ENCODE measurements at regions not wholly inside any gene's neighbourhood (a gene's known extent, or its start where the extent isn't known, plus 50 kb on each side); places are given as distances from the start of the nearest gene placed in this dataset.

DNA sequence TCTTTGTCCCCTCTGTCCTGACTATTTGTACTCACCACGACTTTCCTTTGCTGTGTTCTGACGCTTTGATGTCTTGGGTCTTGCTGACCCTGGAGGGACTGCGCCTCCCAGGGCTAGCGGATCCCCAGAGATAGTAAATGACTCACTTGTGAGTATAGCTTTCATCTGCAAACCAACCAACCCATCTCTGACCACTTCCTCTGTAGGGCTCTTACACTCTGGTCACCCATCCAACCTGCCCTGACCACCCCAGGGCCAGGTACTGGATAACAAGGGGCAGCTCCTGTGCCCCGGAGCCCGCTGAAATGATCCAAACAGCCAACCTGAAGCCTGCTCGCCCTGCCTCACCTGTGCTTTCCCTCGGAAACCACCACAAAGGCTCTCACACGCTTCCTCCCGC, 125.2 kb upstream of the CARD11 start:
- TF ChIP-seq POLR2A (IDR thresholded peaks at IDR 0.05; ENCODE audit: low read depth, low read length) = no peak
- TF ChIP-seq, protein P1, sequence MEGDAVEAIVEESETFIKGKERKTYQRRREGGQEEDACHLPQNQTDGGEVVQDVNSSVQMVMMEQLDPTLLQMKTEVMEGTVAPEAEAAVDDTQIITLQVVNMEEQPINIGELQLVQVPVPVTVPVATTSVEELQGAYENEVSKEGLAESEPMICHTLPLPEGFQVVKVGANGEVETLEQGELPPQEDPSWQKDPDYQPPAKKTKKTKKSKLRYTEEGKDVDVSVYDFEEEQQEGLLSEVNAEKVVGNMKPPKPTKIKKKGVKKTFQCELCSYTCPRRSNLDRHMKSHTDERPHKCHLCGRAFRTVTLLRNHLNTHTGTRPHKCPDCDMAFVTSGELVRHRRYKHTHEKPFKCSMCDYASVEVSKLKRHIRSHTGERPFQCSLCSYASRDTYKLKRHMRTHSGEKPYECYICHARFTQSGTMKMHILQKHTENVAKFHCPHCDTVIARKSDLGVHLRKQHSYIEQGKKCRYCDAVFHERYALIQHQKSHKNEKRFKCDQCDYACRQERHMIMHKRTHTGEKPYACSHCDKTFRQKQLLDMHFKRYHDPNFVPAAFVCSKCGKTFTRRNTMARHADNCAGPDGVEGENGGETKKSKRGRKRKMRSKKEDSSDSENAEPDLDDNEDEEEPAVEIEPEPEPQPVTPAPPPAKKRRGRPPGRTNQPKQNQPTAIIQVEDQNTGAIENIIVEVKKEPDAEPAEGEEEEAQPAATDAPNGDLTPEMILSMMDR (conservative IDR thresholded peaks at IDR 0.05; ENCODE audit: low read depth, low read length) = no peak
- TF ChIP-seq CEBPB (IDR thresholded peaks at IDR 0.05; ENCODE audit: low read depth, low read length) = no peak
- TF ChIP-seq, protein P2, sequence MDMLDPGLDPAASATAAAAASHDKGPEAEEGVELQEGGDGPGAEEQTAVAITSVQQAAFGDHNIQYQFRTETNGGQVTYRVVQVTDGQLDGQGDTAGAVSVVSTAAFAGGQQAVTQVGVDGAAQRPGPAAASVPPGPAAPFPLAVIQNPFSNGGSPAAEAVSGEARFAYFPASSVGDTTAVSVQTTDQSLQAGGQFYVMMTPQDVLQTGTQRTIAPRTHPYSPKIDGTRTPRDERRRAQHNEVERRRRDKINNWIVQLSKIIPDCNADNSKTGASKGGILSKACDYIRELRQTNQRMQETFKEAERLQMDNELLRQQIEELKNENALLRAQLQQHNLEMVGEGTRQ (IDR thresholded peaks at IDR 0.05; ENCODE audit: low read depth, low read length) = no peak
- TF ChIP-seq MAFK (IDR thresholded peaks at IDR 0.05; ENCODE audit: low read depth, low read length) = no peak
- TF ChIP-seq NFE2L2 (IDR thresholded peaks at IDR 0.05; ENCODE audit: low read depth, low read length) = no peak
- TF ChIP-seq RAD21 (IDR thresholded peaks at IDR 0.05; ENCODE audit: low read length) = no peak
- TF ChIP-seq SMC3 (IDR thresholded peaks at IDR 0.05; ENCODE audit: low read depth, low read length) = no peak
- no peak for TF ChIP-seq MXI1 (IDR thresholded peaks at IDR 0.05; ENCODE audit: borderline replicate concordance, low read depth, low read length)
- TF ChIP-seq BHLHE40 (IDR thresholded peaks at IDR 0.05; ENCODE audit: low read depth, low read length) = no peak
- no peak for TF ChIP-seq RCOR1 (IDR thresholded peaks at IDR 0.05; ENCODE audit: insufficient replicate concordance, low read length)
